ENCODE measurements at regions not wholly inside any gene's neighbourhood (a gene's known extent, or its start where the extent isn't known, plus 50 kb on each side); places are given as distances from the start of the nearest gene placed in this dataset.

DNA sequence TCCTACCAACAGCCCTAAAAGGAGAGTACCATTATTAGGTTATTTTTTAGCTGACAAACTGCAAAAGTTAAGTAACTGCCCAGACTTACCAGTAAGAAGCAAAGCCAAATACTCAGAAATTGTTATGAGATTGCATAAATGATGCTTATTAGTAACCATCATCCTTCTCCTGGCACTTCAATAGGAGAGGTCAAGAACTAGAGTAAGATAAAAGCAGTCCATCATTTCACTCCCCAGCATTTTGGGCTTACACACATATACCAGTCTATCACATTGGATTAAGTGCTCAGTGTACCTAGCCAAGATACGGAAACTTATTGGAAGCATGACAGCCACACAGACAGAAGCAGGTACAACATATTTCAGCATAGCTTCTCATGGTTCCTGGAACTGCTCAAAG lies 142.8 kb upstream of the EGR2 start:
- Histone ChIP-seq H3K9ac (ENCODE audit: control insufficient read depth, extremely low read depth, insufficient read depth, low read length) (no peak overlapping the region), H3K36me3 (ENCODE audit: control insufficient read depth in 2 of 2, extremely low read depth in 1 of 2, insufficient read depth in 2 of 2, low read length in 2 of 2) (no peaks in the 10 kb centered on the region), H3K27ac (ENCODE audit: control insufficient read depth, insufficient read depth, low read length) (no peak overlapping the region), H3K4me3 (ENCODE audit: control insufficient read depth in 2 of 3, extremely low read depth in 1 of 3, insufficient read depth in 2 of 3, low read depth in 1 of 3, low read length in 3 of 3) (no peak overlapping the region), H3K27me3 (ENCODE audit: control insufficient read depth, extremely low read depth, insufficient read depth, low read length) (peaks cover 8% of the 10 kb centered on the region), H3K4me2 (ENCODE audit: control insufficient read depth, extremely low read depth, insufficient read depth, low read depth, low read length) (no peak overlapping the region), H3K4me1 (ENCODE audit: control insufficient read depth, extremely low read depth, insufficient read depth, low read length) (no peaks in the 10 kb centered on the region), H2AFZ (ENCODE audit: control insufficient read depth, low read length) (no peak overlapping the region), H4K20me1 (ENCODE audit: control insufficient read depth, extremely low read depth, insufficient read depth, low read length) (no peaks in the 10 kb centered on the region), H3K9me1 (ENCODE audit: control insufficient read depth, extremely low read depth, insufficient read depth, low read length) (no peaks in the 10 kb centered on the region), H3K9me3 (ENCODE audit: control insufficient read depth, low read depth, low read length) (no peaks in the 10 kb centered on the region), H3K79me2 (ENCODE audit: control insufficient read depth, insufficient read depth, low read length) (no peaks in the 10 kb centered on the region)
- FAIRE-seq: no peak
- dilution Hi-C loops (cut with MboI; ENCODE audit: extremely low pct_ligation_motif_present, low sequenced_read_pairs): no loop called here
- TF ChIP-seq, protein P1, sequence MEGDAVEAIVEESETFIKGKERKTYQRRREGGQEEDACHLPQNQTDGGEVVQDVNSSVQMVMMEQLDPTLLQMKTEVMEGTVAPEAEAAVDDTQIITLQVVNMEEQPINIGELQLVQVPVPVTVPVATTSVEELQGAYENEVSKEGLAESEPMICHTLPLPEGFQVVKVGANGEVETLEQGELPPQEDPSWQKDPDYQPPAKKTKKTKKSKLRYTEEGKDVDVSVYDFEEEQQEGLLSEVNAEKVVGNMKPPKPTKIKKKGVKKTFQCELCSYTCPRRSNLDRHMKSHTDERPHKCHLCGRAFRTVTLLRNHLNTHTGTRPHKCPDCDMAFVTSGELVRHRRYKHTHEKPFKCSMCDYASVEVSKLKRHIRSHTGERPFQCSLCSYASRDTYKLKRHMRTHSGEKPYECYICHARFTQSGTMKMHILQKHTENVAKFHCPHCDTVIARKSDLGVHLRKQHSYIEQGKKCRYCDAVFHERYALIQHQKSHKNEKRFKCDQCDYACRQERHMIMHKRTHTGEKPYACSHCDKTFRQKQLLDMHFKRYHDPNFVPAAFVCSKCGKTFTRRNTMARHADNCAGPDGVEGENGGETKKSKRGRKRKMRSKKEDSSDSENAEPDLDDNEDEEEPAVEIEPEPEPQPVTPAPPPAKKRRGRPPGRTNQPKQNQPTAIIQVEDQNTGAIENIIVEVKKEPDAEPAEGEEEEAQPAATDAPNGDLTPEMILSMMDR (optimal IDR thresholded peaks at IDR 0.05 in 1 of 3, IDR thresholded peaks at IDR 0.05 in 1 of 3, conservative IDR thresholded peaks at IDR 0.05 in 1 of 3; ENCODE audit: extremely low read depth in 1 of 3, insufficient read depth in 2 of 3, low read length in 3 of 3): no peak
- TF ChIP-seq EZH2 (IDR thresholded peaks at IDR 0.05; ENCODE audit: low read length): no peak
- DNase-seq (ENCODE audit: low read depth, low spot score): no peak

DNA sequence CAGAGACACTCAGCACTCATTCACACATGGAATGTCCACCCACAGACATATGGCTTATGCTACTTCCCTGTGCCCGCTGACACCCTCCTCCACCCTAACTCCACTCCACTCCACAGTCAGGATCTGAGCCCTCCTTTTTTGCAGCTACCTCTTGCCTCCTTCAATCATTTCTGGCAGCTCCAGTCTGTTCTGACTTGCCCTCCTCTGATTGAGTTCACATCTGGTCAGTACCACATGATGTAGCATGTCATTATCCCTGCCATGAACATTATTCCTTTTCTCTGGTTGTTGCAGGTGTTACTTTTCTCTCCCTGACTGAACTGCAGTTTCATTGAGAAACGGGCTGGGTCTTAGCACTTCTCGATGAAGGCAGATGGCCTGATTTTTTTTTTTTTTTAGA lies 130.1 kb upstream of the EGR2 start:
- H3K9me3 ChIP-seq (ENCODE audit: control insufficient read depth, low read depth, low read length): no peaks in the 10 kb centered on the region
- no peaks in the 10 kb centered on the region for H3K9me1 ChIP-seq (ENCODE audit: control insufficient read depth, extremely low read depth, insufficient read depth, low read length)
- FAIRE-seq (no peak), DNase-seq (ENCODE audit: low read depth, low spot score) (no peak)
- no peaks in the 10 kb centered on the region for H3K4me1 ChIP-seq (ENCODE audit: control insufficient read depth, extremely low read depth, insufficient read depth, low read length)
- no peak overlapping the region for H3K27ac ChIP-seq (ENCODE audit: control insufficient read depth, insufficient read depth, low read length)
- dilution Hi-C loops (cut with MboI; ENCODE audit: extremely low pct_ligation_motif_present, low sequenced_read_pairs): no loop called here
- no peak overlapping the region for H2AFZ ChIP-seq (ENCODE audit: control insufficient read depth, low read length)
- H3K79me2 ChIP-seq (ENCODE audit: control insufficient read depth, insufficient read depth, low read length): no peaks in the 10 kb centered on the region
- H3K4me2 ChIP-seq (ENCODE audit: control insufficient read depth, extremely low read depth, insufficient read depth, low read depth, low read length): no peak overlapping the region
- H3K36me3 ChIP-seq (ENCODE audit: control insufficient read depth in 2 of 2, extremely low read depth in 1 of 2, insufficient read depth in 2 of 2, low read length in 2 of 2): no peaks in the 10 kb centered on the region
- no peak overlapping the region for H3K4me3 ChIP-seq (ENCODE audit: control insufficient read depth in 2 of 3, extremely low read depth in 1 of 3, insufficient read depth in 2 of 3, low read depth in 1 of 3, low read length in 3 of 3)
- H4K20me1 ChIP-seq (ENCODE audit: control insufficient read depth, extremely low read depth, insufficient read depth, low read length): no peaks in the 10 kb centered on the region
- H3K9ac ChIP-seq (ENCODE audit: control insufficient read depth, extremely low read depth, insufficient read depth, low read length): no peak overlapping the region
- TF ChIP-seq EZH2 (IDR thresholded peaks at IDR 0.05; ENCODE audit: low read length): no peak
- TF ChIP-seq, protein P1 (optimal IDR thresholded peaks at IDR 0.05 in 1 of 3, IDR thresholded peaks at IDR 0.05 in 1 of 3, conservative IDR thresholded peaks at IDR 0.05 in 1 of 3; ENCODE audit: extremely low read depth in 1 of 3, insufficient read depth in 2 of 3, low read length in 3 of 3): no peak
- H3K27me3 ChIP-seq (ENCODE audit: control insufficient read depth, extremely low read depth, insufficient read depth, low read length): no peaks in the 10 kb centered on the region

Measured in keratinocyte (primary cell).